CD1c-positive myeloid dendritic cell (primary cell): ENCODE measurements at regions not wholly inside any gene's neighbourhood (a gene's known extent, or its start where the extent isn't known, plus 50 kb on each side); places are given as distances from the start of the nearest gene placed in this dataset.
A peak's percentile ranks its signal among the peaks of the same experiment; 100 is the strongest.

Source experiments
- DNase-seq: peaks from one replicate; pipeline ENCODE4 v3.0.0-alpha.2; 2016; ENCODE audit errors: extremely low spot score

DNA sequence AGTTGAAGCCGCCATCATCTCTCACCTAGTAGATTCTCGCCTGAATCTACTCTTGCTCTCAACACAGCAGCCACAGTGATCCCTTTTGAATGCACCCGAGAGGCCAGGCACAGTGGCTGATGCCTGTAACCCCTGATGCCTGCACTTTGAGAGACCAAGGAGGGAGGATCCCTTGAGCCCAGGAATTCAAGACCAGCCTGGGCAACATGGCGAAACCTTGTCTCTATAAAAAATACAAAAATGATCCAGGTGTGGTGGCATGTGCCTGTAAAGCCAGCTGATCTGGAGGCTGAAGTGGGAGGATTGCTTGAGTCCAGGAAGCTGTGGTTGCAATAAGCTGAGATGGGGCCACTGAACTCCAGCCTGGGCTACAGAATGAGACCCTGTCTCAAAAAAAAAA is 60.3 kb upstream of the EML4 start:
- DNase-seq, result no peak

DNA sequence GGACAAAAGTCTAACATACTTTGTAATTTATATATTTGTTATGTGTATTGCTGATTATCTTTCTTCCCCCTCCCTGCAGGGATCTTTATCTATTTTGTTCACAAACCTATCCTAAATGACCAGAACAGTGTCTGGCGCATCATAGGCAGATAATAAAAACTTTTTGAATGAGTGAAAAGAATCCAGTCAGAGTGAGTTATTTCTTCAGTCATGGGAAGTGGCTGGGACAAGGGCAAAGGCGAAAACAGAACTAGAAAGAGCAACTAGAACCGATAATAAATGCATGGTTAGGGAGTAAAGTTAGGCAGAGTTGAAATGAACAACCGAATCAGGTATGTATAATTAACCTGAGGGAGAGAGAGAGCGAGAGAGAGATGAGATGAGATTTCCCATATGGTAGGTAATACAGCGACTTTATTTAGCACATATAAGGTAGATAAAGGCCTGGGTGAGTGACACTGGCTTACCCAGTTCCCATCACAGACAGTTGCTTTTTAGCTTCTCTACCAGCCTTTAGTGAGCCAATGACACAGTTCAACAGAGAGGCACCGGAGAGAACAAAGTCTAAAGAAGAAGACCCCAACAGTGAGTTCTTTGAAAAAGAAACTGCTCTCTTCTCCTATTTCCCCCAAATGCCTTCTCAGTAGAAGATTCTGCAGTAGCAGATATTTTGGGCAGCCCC is 59.1 kb upstream of the EML4 start:
- DNase-seq, result no peak

DNA sequence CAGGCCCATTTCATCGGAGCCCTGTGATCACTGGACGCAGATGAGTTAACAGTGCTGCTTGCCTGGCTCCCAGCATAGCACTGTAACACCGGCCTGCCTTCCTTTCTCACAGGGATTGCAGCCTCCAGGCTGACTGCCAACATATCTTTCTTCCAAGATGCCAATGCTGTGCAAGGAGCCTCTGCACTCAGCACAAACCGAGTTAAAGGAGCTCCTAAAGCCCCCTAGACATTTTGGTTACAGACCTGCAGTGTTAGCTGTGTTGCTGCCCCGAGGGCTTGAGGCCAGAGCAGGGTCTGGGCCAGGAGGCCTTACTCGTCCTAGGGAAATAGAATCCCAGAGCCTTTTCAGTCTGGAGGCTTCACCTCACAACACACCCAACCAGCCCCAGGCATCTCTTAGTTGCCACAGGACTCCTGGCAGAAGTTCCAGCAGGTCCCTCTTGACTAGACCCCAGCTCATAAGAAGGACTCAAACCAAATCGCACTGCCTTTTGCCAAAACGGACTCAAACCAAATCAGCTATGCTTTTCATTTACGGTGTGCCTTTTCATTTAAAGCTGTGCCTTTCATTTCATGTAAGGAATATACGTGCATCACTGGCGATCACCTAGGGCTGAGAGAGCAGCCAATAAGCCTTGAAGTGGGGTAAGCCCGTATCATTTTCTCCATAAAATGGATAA is 58.4 kb upstream of the EML4 start:
- no peak for DNase-seq

DNA sequence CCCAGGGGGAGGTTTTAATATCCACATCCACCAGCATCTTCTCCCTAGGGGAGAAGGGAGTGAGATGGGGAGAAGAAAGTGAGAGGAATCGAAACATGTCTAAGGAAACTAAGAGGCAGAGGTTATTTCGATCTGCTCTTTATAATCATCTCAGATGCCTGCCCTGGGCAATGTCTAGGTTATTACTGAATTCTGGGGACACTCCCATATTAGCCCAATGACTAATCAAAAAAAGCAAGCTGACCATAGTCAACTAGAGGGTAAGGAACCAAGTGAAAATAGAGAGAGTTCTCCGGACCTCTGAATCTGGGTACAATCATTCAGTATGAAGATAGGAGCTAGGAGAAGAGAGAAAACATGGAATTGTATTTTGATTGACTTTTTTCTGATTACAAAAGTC is 56.7 kb upstream of the EML4 start:
- no peak for DNase-seq

DNA sequence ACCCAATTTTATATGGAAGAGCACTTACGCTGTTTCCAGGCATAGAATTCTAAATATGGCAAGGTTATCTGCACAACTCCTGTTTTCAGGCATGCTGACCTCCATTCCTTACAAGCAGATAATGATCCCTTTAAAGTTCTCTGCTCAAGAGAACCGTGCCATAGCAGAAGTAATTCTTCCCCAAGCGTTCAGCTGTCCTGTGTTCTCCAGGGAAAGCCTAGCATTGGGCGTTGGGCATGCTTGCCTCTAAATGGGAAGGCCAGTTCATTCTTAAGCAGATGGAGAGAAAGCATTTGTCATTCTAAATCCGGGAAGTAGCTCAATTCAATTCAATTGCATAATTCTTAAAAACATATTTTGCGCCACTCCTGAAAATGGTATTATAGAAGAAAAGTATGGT is 55.7 kb upstream of the EML4 start:
- DNase-seq, result no peak

DNA sequence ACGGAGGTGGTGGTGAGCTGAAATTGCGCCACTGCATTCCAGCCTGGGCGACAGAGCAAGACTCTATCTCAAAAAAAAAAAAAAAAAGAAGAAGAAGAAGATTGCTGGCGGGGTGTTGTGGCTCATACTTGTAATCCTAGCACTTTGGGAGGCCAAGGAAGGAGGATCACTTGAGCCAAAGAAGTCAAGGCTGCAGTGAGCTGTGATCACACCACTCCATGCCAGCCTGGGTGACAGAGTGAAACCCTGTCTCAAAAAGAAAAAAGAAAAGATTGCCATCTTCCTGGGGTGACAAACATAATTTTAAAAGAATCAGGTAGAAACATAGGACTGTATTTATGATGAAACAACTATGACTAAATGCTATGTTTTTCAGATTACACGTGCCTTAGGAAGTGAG is 55.1 kb upstream of the EML4 start:
- no peak for DNase-seq

DNA sequence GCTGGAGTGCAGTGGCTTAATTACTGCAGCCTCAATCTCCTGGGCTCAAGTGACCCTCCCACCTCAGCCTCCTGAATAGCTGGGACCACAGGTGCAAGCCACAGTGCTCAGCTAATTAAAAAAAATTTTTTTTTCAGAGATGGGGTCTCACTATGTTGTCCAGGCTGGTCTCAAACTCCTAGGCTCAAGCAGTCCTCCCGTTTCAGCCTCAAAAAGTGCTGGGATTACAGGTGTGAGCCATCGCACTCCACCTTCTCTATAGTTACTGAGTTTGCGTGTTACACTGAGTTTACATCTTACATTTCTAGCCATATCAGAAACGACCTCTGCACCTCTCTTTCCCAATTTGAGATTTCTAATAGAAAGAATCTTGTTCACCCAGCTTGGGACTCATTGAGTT is 53.6 kb upstream of the EML4 start:
- DNase-seq, result no peak

DNA sequence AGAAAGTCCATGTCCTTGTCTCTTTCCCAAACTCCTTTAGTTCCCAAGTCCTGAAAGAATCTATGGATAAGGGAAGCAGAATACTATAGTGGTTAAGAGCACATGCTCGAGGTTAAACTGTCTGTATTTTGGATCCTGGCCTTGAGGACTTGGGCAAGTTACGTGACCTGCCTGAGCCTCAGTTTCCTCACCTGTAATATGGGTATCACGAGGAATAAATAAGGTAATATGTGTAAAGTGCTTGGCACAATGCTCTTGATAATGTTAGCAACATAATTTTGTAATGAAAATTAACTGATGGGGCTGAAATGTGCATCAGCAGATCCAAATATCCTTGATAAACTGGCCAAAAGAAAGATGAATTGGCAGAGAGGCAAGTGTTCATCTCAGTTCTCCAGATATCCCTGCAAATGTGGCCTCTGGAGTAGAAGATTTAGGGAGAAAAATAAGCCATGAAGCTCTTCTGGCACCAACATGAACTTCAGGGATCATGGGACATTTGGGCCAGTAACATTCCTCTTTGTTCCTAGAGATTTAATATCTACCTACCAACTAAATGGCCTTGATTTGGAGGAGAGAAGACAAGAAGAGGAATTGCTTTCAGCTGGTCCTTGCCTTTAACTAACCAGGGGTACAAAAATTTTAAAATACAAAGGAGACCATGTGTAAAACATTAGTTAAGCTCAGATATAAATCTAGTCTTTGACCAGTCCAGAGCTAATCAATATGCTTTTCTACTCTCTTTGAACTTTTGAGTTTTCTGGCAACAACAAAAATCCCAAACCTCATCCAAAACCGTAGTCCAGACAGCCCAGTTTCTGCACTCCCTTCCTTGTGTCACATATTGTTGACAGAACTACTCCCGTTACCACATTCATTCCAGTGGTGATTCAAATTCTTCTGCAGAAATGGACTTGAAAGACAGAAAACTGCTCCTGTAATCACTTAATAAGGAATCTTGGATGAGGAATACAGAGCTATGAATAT is 52.7 kb upstream of the EML4 start:
- DNase-seq, result no peak

DNA sequence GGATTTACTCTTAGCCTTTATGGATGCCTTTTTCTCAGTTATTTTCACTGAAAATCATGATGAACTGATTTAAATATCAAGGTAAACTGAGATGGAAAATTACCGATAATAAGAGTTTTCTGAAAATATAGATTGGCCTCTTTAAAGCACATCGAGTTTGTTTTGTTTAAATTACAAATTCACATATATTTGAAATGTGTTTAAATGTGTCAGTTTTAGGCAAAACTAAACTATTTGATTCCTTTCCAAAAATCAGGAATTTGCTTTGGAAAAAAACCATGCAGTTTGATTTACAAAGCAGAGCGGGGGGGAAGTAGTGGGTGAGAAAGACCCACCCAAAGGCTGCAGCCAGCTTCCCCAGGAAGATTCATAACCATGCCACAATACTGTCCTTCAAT is 52.0 kb upstream of the EML4 start:
- DNase-seq, result no peak

DNA sequence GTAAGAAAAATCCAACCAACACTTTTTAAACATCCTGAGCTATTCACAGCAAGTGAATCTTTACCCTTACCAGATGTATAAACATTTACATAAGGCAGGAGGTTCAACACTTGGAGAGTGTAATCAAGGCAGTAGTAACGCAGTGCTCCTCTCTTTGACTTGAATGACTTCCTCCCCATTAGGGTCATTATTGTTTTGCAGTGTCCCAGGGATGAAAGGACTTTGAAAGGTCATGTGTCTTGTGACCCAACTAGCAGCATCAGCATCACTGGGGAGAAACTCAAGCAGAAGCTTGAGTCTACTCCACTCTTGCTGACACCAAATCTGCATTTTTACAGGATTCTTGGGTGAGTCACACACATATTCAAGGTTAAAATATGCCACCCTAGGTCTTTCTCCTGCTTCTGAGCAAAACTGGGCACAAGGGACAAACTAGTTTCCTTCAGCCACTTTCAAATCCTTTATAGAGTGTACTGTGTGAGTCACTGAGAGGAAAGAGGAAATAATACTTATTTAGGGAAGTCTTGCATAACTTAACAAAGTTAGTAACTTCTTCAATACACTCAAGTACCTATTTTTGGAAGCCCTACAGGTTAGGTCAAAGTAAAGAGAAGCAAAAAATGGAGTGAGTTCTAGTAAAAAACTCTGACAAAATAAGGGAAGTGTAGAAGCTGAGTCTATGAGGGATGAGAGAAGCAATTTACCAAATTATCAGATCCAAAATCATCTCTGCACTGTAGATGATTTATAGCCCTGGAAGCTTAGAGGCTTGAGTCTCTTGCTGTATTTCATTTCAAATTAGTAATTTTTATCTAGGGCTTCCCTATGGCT is 51.0 kb upstream of the EML4 start:
- DNase-seq, result peak; percentile 95

DNA sequence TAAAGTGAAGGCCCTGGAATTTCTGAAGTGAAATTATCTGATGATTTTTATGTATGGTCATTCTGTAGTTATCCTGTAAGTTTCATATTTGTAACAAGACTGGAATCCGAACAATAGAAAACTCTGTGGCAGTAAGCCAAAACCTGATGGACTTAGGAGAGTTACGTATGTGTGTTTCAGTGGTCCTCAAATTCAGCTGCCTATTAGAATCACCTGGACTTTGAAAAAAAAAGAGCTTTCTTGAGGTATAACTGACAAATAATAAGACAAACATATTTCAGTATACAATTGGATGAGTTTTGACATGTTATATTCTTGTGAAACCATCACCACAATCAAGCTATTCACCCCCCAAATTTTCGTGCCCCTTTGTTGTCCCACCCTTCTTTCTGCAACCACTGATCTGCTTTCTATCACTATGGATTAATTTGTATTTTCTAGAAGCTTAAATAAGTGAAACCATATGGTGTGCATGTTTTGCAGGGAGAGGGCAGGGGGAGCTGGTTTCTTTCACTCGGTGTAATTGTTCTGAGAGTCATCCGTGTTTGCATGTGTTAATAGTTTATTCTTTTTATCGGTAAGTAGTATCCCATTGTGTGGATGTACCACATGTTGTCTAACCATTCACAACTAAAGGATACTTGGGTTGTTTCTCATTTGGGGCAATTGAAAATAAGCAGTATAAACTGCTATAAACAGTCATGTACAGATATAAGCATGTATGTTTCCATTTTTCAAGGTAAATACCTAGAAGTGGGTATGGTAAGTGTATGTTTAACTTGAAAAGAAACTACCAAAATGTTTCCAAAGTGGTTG is 50.2 kb upstream of the EML4 start:
- no peak for DNase-seq
